KOPT-K1 (cell line): ENCODE measurements at regions not wholly inside any gene's neighbourhood (a gene's known extent, or its start where the extent isn't known, plus 50 kb on each side); places are given as distances from the start of the nearest gene placed in this dataset.
"Not testable (repeated sequence)": the region's sequence is repeated elsewhere in the genome, so short reads cannot be mapped to it uniquely, and the experiment has no call there.

Source experiments
- H3K27ac ChIP-seq: fragments of 200-600 bp; sonication (generic); 2 replicates; pipeline ENCODE4 v1.5.1; 2016; ENCODE audit warnings: antibody characterized with exemption, mild to moderate bottlenecking, low read depth, low read length; ENCODE audit not compliant: poor library complexity, severe bottlenecking
- H3K36me3 ChIP-seq: fragments of 200-600 bp; sonication (generic); 2 replicates; pipeline ENCODE4 v1.5.1; 2017; ENCODE audit warnings: antibody characterized with exemption, mild to moderate bottlenecking, low read length, moderate library complexity; ENCODE audit not compliant: insufficient read depth
- H3K9me3 ChIP-seq: fragments of 200-600 bp; sonication (generic); 2 replicates; pipeline ENCODE4 v1.5.1; 2017; ENCODE audit warnings: antibody characterized with exemption, low read length, mild to moderate bottlenecking; ENCODE audit not compliant: insufficient read depth, poor library complexity, severe bottlenecking

GRCh38 chr9:41779897-41780406, 349.3 kb downstream of the CNTNAP3B start:
- H3K36me3 ChIP-seq, H3K9me3 ChIP-seq, H3K27ac ChIP-seq: not testable (repeated sequence)

- H3K36me3 ChIP-seq, H3K27ac ChIP-seq, H3K9me3 ChIP-seq: not testable (repeated sequence)
Observed at GRCh38 chr9:41779192-41779591, 350.0 kb downstream of the CNTNAP3B start.

- H3K27ac ChIP-seq, H3K36me3 ChIP-seq, H3K9me3 ChIP-seq: not testable (repeated sequence)
Observed at GRCh38 chr9:41778535-41779071, 350.6 kb downstream of the CNTNAP3B start.

- H3K36me3 ChIP-seq, H3K9me3 ChIP-seq, H3K27ac ChIP-seq: not testable (repeated sequence)
Observed at GRCh38 chr9:41777536-41777935, 351.7 kb downstream of the CNTNAP3B start.

GRCh38 chr9:41772541-41772940, 356.7 kb downstream of the CNTNAP3B start:
- H3K27ac ChIP-seq, H3K9me3 ChIP-seq, H3K36me3 ChIP-seq: not testable (repeated sequence)

- not testable (repeated sequence) for H3K9me3 ChIP-seq, H3K36me3 ChIP-seq, H3K27ac ChIP-seq
Observed at GRCh38 chr9:41771693-41772092, 357.5 kb downstream of the CNTNAP3B start.

- H3K36me3 ChIP-seq = not testable (repeated sequence)
Observed at GRCh38 chr9:41754822-41755221, 374.4 kb downstream of the CNTNAP3B start.

GRCh38 chr9:41754403-41754802, 374.8 kb downstream of the CNTNAP3B start:
- not testable (repeated sequence) for H3K27ac ChIP-seq, H3K36me3 ChIP-seq, H3K9me3 ChIP-seq

More at GRCh38 chr9:41754822-41755221, 374.4 kb downstream of the CNTNAP3B start:
- H3K9me3 ChIP-seq, H3K27ac ChIP-seq: not testable (repeated sequence)

- not testable (repeated sequence) for H3K36me3 ChIP-seq, H3K9me3 ChIP-seq, H3K27ac ChIP-seq
Observed at GRCh38 chr9:41741897-41742296, 387.3 kb downstream of the CNTNAP3B start.

GRCh38 chr9:41741173-41741572, 388.1 kb downstream of the CNTNAP3B start:
- not testable (repeated sequence) for H3K9me3 ChIP-seq, H3K36me3 ChIP-seq, H3K27ac ChIP-seq

GRCh38 chr9:41738681-41739080, 390.5 kb downstream of the CNTNAP3B start:
- H3K27ac ChIP-seq, H3K36me3 ChIP-seq, H3K9me3 ChIP-seq: not testable (repeated sequence)

- not testable (repeated sequence) for H3K27ac ChIP-seq, H3K36me3 ChIP-seq
Observed at GRCh38 chr9:41699190-41699589, 430.0 kb downstream of the CNTNAP3B start.

GRCh38 chr9:41697080-41697479, 432.1 kb downstream of the CNTNAP3B start:
- not testable (repeated sequence) for H3K36me3 ChIP-seq, H3K27ac ChIP-seq, H3K9me3 ChIP-seq

More at GRCh38 chr9:41699190-41699589, 430.0 kb downstream of the CNTNAP3B start:
- H3K9me3 ChIP-seq = not testable (repeated sequence)

GRCh38 chr9:41679312-41679711, 449.9 kb downstream of the CNTNAP3B start:
- H3K36me3 ChIP-seq, H3K9me3 ChIP-seq, H3K27ac ChIP-seq: not testable (repeated sequence)

GRCh38 chr9:41663497-41664036, 465.7 kb downstream of the CNTNAP3B start:
- H3K36me3 ChIP-seq, H3K27ac ChIP-seq, H3K9me3 ChIP-seq: not testable (repeated sequence)

GRCh38 chr9:41658706-41659105, 469.6 kb upstream of the ZNG1F start:
- H3K9me3 ChIP-seq, H3K27ac ChIP-seq, H3K36me3 ChIP-seq: not testable (repeated sequence)
